ENCODE measurements at regions not wholly inside any gene's neighbourhood (a gene's known extent, or its start where the extent isn't known, plus 50 kb on each side); places are given as distances from the start of the nearest gene placed in this dataset.
"Not testable (repeated sequence)": the region's sequence is repeated elsewhere in the genome, so short reads cannot be mapped to it uniquely, and the experiment has no call there.

DNA sequence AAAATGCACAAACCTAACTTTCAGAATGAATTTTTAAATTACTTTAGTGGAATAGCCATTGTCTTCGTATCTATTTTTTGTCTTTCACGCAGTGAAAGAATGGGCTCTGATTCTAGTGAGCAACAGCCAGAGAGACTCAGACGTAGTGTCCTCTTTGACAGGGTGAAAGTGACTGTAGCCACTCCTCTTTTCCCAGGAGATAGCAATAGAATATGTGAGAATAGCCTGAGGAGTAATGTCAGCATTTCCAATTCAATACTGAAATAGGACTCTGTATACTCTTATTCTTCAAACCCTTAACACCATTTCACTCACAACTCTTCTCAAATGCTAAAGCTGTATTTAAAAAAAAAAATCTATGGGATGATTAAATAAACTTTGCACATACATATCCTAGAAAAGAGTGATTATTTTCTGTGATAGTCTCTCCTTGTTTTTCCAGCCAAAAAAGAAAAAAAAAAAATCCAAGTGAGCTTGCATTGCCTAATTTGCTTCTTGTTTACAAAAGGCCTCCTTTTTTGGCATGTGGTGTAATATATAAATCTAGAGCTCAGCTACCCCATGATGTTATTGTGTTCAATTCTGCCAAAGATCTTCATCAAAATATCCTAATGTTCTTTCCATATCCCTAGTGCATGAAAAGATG lies 626.1 kb upstream of the SLITRK6 start:
- no peak for DNase-seq (ENCODE audit: low spot score)

DNA sequence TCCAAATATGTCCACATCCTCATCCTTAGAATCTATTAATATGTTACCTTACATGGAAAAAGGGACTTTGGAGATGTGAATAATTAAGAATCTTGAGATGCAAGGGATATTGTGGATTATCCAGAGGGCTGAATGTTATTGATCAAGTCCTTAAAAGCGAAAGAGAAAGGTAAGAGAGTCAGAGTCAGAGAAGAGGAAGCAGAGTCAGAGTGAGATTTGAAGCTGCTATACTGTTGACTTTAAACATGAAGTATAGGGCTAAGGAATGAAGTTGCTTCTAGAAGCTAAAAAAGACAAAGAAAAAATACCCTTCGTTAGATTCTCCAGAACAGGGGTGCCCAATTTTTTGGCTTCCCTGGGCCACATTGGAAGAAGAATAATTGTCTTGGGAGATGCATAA lies 627.2 kb upstream of the SLITRK6 start:
- no peak for DNase-seq (ENCODE audit: low spot score)

DNA sequence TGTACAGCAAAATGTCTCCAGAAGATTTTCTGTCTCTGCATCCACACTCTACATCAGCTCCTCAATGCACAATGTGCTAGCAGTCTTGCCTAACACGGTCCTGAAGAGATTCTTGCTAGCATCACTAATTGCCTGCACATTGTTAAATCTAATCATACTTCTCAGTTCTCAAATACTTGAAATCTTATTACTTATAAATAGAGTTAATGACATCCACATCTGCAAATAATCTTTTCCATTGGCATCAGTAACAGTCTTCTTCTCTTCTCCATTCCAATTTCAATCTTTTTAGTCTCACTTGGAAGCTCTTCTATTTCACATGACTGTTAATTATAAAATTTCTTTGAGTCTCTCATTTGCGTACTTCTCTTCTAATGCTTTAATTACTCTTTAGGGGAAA lies 630.5 kb upstream of the SLITRK6 start:
- no peak for DNase-seq (ENCODE audit: low spot score)

DNA sequence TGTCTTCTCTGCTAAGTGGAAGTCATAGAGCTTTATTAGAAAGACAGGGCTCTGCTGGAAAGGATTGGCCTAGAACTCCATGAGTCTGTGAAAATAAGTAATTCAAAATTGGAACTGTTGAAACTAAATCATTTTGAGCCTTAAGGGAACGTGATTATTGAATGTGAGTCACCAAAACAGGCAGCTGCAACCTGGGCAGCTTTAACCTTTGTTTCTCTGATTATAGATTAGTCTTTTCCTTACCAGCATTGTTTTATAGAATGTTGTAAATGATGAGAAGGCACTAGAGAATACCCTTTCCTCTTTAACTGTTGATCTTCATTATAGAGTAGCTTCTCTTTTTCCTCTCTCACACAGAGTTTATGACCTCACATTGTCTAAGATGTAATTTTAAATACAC lies 638.8 kb upstream of the SLITRK6 start:
- DNase-seq (ENCODE audit: low spot score), result no peak

DNA sequence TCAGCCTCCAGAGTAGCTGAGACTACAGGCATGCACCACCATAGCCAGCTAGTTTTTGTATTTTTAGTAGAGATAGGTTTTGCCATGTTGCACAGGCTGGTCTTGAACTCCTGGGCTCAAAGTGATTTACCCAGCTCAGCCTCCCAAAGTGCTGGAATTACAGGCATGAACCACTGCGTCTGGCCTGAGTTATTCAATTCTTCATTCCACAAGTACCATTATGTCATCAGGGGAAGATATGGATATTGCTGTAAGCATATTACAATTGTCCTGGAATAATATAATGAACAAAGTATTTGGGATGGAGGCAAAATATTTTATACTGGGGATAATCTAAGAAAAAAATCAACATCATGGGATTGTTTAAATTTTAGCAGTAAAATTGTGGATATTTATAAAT lies 646.0 kb upstream of the SLITRK6 start:
- DNase-seq (ENCODE audit: low spot score), result no peak

DNA sequence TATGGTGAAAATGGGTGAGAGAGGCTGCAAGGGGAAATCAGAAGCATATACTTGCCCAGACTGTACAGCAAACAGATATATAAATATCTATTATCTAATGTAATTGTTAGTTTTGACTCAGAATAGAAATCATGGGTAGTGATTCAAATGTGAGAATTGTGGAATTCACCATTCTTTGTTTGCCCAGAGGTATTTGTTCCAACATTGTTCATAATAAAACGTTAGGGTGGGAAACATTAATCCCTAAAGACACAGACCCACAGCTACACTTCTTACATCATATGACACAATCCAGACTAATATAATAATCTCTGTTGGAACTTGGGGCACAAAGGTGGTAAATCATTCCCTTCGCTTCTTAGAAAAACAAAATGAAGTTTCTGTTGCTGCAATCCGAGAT lies 646.5 kb upstream of the SLITRK6 start:
- no peak for DNase-seq (ENCODE audit: low spot score)

DNA sequence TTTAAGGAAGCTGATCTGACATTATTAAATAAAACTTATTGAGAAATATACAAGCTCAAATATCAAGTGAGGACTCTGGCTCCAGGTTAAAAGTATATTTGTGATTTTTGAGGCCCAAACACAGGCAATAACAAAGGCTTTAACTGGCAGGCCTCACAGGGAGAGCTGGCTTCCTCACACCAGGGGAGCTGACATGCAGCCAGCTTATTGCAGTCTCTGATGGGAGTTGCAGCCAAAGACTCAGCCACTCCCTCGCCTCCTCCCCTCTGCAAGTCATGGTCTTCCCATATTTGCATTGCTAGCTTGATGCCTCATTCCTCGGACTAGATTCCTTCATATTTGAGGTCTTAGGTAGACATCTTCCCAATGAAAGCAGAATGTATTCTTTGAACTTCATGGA lies 647.1 kb upstream of the SLITRK6 start:
- peak; percentile 13 for DNase-seq (ENCODE audit: low spot score)

DNA sequence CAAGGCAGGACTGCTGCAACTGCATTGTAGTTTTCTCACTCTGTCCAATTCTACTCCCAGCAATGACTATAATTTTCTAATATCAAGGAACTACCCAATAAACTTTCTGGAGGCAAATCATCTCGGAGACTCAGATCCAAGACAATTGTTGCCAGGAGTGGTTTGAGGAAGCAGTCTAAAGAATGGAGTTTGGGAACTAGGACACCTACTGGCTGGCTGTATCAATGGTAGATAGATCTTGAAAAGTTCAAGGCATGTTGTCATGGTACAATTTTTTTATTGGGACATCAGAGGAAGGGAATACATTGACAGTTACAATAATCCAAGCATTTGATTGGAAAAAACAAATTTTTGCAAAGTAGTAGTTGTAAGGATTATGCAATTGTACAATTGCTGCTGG lies 648.3 kb upstream of the SLITRK6 start:
- DNase-seq (ENCODE audit: low spot score), result no peak

DNA sequence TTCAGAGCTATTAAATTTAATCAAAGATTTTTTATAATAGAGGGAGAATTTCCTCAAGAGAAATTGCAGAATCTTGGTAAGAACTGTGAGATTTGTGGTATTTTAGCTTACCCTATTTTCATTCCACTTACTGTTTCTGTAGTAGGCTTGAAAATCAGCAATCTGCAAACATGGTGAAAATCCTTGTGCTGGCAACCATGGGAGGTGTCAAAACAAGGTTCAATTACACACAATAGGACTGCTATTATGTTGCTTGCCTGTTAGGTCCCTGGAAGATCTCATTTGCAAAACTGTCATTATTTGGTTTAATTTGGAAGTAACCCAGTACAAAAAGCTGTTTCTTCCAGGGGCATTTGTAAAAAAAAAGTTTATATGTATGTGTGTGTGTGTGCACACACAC lies 662.8 kb upstream of the SLITRK6 start:
- no peak for DNase-seq (ENCODE audit: low spot score)

DNA sequence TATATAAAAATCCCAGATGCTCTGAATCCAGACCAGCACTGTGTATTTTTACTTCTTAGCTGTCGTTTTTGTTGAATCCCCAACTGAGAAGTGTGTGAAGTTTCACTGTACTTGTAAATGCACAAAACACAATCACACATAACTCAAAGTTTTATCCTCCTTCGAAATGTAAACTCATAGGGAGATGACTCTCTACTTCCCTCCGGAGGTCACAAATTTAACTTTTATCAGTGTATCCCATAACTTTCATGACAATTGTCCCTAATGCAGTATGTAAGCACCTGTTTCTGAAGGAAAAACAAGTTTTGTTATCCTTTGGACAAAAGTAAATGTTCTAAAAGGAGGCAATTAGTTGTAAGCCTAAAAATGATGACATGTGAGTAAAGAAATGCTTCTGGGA lies 665.0 kb upstream of the SLITRK6 start:
- no peak for DNase-seq (ENCODE audit: low spot score)

DNA sequence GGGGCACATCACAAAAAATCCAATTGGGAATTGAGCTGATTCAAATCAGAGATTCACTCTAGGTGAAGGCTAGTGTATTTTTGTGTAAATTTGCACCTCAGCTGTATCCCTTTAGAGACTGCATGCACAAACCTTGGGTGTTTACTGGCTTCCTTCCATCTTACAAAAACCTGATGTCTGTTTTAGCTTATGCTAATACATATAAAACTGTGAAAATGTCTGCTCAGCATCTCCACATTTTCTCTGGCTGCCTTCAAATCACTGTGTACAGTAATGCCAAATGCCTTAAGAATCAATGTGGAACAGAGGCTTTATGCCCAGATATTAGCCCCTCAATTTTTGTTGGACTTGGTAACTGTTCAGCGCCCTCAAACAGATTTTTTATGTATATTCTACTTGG lies 675.8 kb upstream of the SLITRK6 start:
- DNase-seq (ENCODE audit: low spot score), result peak; percentile 78

DNA sequence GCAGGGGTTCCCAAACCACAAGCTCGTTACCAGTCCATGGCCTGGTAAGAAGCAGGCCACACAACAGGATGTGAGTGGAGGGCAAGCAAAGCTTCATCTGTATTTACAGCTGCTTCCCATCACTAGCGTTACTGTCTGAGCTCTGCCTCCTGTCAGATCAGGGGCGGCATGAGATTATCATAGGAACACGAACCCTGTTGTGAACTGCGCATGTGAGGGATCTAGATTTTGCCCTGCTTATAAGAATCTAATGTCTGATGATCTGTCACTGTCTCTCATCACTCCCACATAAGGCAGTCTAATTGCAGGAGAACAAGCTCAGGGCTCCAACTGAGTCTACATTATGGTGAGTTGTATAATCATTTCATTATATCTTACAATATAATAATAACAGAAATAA lies 677.4 kb upstream of the SLITRK6 start:
- DNase-seq (ENCODE audit: low spot score), result peak; percentile 89

DNA sequence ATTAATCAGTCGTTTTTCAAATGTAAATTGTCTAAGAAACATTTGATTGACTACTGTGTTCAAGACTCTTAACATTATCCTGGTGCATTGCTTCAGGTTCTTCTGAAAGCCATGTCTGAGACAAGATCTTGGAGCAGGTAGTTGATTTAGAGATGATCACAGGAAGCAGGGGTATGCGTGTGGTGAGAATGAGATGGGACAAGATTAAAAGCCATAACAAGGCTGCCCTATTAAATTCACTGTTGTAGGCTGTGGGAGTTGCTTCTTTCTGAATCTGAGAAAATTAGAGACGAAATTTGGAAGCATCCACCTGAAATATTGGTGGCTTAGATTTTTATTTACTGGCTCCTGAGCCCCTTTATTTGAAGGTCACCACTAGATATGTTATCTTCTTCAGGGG lies 687.4 kb upstream of the SLITRK6 start:
- DNase-seq (ENCODE audit: low spot score), result no peak

DNA sequence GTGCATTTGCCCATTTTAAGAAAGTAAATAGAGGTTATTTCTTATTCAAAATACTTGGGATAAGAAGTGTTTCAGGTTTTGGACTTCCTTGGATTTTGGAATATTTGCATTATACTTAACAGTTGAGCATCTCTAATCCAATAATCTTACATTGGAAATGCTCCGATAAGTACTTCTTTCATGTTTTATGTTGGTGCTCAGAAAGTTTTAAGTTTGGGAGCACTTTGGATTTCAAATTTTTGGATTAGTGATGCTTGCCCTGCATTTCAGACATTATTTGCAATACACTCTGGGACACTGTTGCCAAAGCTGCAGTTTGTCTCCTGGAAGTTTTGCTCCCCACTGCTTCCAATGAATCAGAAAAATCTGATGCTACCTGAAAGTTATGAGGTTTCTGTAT lies 691.9 kb upstream of the SLITRK6 start:
- DNase-seq (ENCODE audit: low spot score), result peak; percentile 91

DNA sequence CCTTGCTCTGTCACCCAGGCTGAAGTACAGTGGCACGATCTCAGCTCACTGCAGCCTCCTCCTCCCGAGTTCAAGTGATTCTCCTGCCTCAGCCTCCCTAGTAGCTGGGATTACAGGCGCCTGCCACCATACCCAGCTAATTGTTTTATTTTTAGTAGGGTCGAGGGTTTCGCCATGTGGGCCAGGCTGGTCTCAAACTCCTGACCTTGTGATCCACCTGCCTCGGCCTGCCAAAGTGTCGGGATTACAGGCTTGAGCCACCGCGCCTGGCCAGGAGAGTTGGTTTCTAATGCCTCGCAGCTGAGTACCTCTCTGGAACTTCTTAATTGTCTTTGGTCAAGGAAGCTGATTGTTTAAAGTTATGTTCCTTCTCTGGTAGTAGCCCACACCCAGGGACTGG lies 702.7 kb upstream of the SLITRK6 start:
- not testable (repeated sequence) for DNase-seq (ENCODE audit: low spot score)

DNA sequence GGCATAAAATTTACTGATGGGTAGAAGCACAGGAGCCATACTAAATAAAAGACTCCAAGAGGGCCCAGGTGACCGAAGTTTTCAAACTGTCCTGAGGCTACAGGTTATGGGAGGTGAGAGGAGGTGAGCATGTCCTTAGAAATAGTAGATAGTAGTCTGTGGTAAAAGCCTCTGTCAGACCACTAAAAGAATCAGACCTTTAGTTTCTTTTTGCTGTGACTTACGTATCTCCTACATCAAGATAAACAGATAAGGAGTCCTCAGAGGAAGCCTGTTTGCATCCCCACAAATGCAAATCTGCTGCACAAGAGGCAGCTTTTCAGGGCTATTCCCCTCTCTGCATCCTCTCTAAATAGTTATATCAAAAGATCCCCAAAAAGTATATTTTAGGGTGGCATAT lies 711.6 kb upstream of the SLITRK6 start:
- DNase-seq (ENCODE audit: low spot score), result no peak

DNA sequence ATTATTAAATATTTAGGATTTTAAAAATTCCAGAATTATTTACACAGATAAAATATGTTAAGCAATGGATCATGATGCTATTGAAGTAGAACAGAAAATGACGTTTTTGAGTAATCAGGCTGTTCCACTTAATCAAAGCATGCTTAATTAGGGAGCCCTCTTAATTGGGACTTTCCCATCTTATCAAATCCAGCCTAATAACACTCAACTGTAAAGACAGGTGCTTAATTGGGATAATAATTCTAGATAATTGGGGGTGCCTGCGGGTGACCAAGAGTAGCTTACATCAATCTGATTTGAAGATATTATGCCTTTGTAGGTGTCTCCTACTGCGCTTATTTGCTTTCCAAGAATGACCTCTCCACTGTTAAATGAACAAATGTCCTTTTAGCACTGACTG lies 742.2 kb upstream of the SLITRK6 start:
- DNase-seq (ENCODE audit: low spot score), result no peak

DNA sequence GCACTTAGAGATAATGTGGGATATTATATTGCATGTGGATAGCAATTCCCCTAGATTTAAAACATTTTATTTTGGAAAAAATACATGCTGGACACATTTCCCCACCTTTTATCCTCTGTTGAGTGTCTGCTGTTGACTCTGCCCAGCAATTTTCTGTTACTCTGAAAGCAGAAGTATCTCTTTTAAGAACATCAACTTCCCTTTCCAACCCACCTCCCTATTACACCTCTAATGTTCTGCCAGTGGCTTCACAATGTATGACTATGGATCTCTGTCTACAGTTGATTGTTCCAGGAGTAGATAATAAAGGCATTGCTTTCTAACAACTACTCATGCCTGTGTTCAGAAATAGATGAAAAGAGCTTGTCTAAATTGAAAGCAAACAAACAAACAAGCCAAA lies 754.8 kb upstream of the SLITRK6 start:
- no peak for DNase-seq (ENCODE audit: low spot score)

DNA sequence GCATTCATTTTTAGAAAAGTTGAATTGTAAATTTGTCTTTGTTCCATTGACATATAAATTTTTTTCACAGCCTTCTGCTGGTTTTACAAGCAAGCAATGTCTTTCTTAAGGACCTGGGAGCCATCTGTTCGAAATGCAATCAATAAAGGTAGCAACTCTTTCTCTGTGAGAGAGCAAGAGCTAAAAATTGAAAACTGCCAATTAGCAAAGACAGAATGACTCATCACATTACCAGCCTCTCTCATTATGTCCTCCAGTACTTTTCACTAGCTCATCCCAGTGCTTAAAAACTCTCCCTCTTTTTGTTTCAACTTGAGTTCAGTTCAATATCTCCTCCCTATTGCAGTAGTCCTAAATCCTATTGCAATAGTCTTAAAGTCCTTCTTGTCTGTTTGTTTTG lies 760.7 kb upstream of the SLITRK6 start:
- DNase-seq (ENCODE audit: low spot score), result no peak

DNA sequence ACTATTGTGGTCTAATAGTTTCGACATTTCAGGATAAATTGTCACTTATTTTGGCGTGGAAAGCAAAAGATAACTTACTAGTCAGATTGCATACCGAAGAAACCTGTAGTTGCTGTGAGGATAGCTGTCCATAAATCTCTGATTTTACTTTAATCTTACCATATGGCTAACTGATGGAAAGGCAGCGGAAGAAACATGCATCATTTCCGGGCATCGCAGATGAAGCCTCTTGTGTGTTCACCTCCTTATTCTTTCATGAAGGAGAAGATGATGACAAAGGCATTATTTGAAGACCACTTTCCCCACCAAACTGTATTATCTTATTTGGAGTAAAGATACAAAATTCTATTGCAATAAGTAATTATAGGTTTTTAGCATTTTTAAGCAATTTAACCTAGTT lies 763.6 kb upstream of the SLITRK6 start:
- DNase-seq (ENCODE audit: low spot score), result no peak

DNA sequence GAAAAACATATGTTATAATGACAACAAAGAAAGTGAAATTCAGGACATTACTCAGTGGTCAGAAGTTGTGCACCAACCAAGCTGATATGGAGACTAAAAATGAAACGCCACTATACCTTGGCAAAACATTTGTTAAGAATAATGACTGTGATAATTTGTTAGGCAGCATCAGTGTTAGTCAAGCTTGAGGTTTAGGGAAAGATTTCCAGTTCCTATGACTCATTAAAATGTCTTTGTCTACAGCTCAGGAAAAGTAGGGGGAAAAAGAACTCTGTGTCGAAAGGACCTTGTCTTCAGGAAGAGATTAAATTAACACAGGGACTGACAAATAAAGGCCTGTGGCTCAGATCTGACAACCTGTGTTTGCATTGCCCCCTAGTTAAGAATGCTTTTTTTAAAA lies 764.1 kb upstream of the SLITRK6 start:
- no peak for DNase-seq (ENCODE audit: low spot score)

DNA sequence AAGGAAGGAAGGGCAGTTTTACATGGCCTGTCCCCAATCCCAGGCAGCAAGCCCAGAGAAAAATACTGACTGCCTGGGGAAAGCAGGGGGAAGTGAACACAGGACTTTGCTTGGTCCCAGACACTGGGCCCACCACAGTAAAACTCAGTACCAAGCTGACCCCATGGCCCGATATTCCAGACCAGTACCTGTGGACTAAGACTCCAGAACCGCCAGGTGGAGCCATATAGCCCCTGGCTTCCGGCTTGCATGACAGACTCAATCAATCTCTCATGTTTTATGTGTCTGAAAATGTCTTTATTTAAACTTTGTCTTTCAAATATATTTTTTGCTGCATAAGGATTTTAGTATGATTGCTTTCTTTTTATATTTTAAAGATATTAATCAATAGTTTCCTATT lies 767.9 kb upstream of the SLITRK6 start:
- no peak for DNase-seq (ENCODE audit: low spot score)

DNA sequence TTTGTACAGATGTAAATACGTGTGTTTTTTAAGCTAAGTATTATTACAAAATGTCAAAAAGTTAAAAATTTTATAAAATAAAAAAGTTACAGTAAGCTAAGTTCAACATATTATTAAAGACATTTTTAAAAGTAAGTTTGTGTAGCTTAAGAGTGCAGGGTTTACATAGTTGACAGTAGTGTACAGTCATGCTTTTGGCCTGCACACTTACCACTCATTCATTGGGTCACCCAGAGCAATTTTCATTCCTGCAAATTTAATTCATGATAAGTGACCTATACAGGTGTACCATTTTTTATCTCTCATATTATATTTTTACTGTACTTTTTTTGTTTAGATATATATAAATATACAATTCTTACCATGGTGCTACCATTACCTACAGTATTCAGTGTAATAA lies 769.9 kb upstream of the SLITRK6 start:
- DNase-seq (ENCODE audit: low spot score), result no peak

DNA sequence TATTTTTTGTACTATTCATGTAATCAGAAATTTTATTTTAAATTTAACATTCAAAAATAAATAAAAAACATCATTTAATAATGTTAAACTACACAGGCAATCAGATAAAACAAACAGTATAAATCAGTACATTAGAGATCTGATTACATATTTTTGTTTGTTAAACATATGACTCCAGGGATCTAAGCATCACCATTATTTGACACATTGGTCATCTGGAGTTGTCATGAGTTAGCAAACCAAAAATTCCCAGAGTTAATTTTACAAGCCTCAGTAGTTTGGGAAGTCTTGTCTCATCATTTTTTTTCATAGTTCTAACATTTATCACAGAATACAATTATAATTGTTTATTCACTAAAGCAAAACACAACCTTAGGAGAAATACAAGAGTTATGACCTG lies 770.8 kb upstream of the SLITRK6 start:
- no peak for DNase-seq (ENCODE audit: low spot score)

DNA sequence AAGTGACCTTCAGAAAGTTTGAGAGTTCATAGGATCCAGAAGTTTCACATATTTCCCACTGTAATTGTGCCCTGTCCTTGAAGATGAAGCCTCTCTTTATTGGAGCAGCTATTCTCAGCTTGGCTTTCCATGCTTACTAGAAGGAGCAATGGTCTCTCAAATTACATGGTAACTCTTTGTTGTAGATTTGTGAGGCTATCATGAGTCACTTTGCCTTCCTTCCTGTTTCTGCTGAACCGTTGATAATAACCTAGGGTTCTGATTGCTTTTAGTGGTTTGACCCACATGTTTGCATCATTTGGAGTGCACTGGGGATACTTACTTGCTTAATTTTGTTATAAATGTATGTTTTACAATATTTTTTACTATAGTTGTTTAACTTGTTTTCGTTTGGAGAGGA lies 772.9 kb upstream of the SLITRK6 start:
- DNase-seq (ENCODE audit: low spot score), result no peak
